Right atrium auricular region (tissue), 2 donors: ENCODE measurements at regions not wholly inside any gene's neighbourhood (a gene's known extent, or its start where the extent isn't known, plus 50 kb on each side); places are given as distances from the start of the nearest gene placed in this dataset.

Experiments used
- DNase-seq: peaks from one replicate; pipeline ENCODE4 v3.0.0-alpha.2; 2019; ENCODE audit warnings: low spot score
- H3K27ac ChIP-seq, 2 donors: fragments of 200-600 bp; sonication (generic); 1 replicate in 1 of 2; 2 replicates in 1 of 2; pipeline ENCODE4 v1.5.1; 2016 to 2019
- H3K27me3 ChIP-seq, 2 donors: fragments of 200-600 bp; sonication (generic); one replicate each; pipeline versions ENCODE4 v1.5.1 to v1.6.0; 2017 to 2019
- H3K36me3 ChIP-seq: fragments of 200-600 bp; sonication (generic); one replicate; pipeline ENCODE4 v1.5.1; 2016
- H3K4me1 ChIP-seq, 2 donors: fragments of 200-600 bp; sonication (generic); one replicate each; pipeline versions ENCODE4 v1.5.1 to v1.6.0; 2017 to 2019
- H3K4me3 ChIP-seq, 2 donors: fragments of 200-600 bp; sonication (generic); 1 replicate in 1 of 2; 2 replicates in 1 of 2; pipeline ENCODE4 v1.5.1; 2017 to 2019; ENCODE audit warnings: mild to moderate bottlenecking in 1 of 2, moderate library complexity in 1 of 2
- H3K9me3 ChIP-seq, 2 donors: fragments of 200-600 bp; sonication (generic); one replicate each; pipeline ENCODE4 v1.5.1; 2019
- TF ChIP-seq, protein P1 (sequence below), 2 donors: fragments of 200-600 bp; sonication (generic); IDR thresholded peaks; one replicate each; pipeline ENCODE4 v1.5.1; 2019; ENCODE audit warnings: antibody characterized with exemption in 2 of 2

DNA sequence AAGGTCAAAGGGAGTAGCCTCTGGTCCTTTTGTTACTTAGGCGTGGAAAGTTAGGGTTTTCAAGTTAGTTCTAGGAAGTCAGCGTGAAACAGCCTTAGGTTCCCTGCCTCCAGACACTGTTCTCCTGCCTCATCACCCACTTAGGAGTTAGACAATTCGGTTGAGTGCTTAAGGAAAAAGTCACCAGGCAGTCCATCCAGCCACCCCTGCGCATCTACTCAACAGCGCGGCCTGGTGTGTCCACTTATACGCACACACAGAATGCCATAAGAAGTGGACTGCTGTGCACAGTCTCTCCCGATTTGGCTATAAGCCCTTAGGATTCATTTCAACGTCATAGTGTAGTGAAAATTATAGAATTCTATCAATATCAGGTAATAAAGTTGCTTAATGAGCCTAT is 470.8 kb upstream of the TNP1 start:
- Histone ChIP-seq H3K36me3 (no peaks in the 10 kb centered on the region), H3K27ac (no peak overlapping the region), H3K4me3 (no peak overlapping the region), H3K4me1 (peaks cover 0 to 15% of the 10 kb centered on the region in 2 donors), H3K9me3 (no peaks in the 10 kb centered on the region), H3K27me3 (no peaks in the 10 kb centered on the region)
- TF ChIP-seq, protein P1, sequence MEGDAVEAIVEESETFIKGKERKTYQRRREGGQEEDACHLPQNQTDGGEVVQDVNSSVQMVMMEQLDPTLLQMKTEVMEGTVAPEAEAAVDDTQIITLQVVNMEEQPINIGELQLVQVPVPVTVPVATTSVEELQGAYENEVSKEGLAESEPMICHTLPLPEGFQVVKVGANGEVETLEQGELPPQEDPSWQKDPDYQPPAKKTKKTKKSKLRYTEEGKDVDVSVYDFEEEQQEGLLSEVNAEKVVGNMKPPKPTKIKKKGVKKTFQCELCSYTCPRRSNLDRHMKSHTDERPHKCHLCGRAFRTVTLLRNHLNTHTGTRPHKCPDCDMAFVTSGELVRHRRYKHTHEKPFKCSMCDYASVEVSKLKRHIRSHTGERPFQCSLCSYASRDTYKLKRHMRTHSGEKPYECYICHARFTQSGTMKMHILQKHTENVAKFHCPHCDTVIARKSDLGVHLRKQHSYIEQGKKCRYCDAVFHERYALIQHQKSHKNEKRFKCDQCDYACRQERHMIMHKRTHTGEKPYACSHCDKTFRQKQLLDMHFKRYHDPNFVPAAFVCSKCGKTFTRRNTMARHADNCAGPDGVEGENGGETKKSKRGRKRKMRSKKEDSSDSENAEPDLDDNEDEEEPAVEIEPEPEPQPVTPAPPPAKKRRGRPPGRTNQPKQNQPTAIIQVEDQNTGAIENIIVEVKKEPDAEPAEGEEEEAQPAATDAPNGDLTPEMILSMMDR (IDR thresholded peaks at IDR 0.05) = no peak
- DNase-seq = no peak

DNA sequence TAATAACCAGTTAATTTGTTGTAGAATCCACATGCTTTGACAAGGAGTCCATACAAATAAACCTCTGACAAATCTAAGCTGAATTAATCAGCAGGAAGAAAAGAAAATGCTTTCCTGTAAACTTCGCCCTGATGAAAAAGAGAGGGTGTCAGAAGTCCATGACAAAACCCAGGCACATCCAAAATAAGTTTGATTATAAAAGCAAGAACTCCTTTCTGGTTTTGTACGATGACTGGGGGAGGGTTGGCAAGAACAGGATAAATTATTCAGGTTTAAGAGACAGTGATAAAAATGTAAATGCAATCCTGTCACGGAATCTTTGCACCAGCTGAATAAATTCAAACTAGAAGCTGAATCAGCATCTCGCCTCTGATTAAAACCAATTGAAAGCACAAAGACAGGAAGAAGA is 469.2 kb upstream of the TNP1 start:
- no peak for DNase-seq
- peaks cover 0 to 4% of the 10 kb centered on the region in 2 donors for H3K9me3 ChIP-seq
- no peaks in the 10 kb centered on the region for H3K36me3 ChIP-seq
- H3K4me3 ChIP-seq = no peak overlapping the region
- H3K27me3 ChIP-seq = no peaks in the 10 kb centered on the region
- peaks cover 0 to 18% of the 10 kb centered on the region in 2 donors for H3K4me1 ChIP-seq
- TF ChIP-seq, protein P1 (IDR thresholded peaks at IDR 0.05) = no peak
- H3K27ac ChIP-seq = no peak overlapping the region

DNA sequence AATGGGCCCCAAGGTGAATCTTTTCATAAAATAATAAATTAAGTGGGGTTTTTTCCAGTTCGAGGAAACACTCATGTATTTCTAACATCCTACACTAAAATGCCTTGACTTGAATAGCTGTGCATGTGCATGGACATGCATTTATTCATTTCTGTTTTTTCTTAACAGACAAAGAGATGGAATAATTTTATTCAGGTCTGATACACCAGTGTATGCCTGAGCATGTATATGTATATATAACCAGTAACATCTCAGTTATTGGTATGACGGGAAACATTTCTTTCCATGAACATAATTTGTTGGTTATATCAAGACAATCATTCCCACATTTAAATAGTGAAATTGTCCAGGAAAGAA is 468.7 kb upstream of the TNP1 start:
- H3K9me3 ChIP-seq = peaks cover 0 to 8% of the 10 kb centered on the region in 2 donors
- DNase-seq = no peak
- no peak overlapping the region for H3K4me3 ChIP-seq
- TF ChIP-seq, protein P1 (IDR thresholded peaks at IDR 0.05) = no peak
- H3K4me1 ChIP-seq = peaks cover 0 to 18% of the 10 kb centered on the region in 2 donors
- H3K27me3 ChIP-seq = no peaks in the 10 kb centered on the region
- H3K36me3 ChIP-seq = no peaks in the 10 kb centered on the region
- no peak overlapping the region for H3K27ac ChIP-seq

DNA sequence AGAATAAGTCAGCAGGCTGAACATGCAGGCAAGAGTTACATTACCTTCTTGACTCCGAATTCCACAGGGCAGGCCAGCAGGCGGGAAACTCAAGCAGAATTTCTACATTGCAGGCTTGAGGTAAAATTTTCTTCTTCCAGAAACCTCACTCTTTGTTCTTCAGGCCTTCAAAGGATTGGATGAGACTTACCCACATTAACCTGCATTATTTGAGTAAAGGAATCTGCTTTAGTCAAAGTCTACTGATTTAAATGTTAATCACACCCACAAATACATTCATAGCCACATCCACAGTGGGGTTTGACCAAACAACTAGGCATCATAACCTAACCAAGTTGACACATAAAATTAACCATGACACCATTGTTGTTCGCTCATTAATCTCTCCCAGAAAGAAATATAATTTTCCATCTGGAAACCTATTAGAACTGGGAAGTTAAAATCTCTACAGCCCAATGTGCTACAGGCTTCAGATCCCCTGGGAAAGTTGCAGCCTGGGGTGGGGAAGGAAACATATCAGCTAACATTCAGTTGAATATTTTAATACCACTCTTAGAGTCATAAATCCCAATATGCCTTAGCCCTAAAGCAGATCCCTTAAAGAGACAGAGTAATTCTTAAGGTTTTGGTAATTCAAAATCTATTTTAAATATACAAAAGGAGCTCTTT is 468.2 kb upstream of the TNP1 start:
- Histone ChIP-seq H3K4me1 (peaks cover 0 to 18% of the 10 kb centered on the region in 2 donors), H3K27me3 (no peaks in the 10 kb centered on the region)

DNA sequence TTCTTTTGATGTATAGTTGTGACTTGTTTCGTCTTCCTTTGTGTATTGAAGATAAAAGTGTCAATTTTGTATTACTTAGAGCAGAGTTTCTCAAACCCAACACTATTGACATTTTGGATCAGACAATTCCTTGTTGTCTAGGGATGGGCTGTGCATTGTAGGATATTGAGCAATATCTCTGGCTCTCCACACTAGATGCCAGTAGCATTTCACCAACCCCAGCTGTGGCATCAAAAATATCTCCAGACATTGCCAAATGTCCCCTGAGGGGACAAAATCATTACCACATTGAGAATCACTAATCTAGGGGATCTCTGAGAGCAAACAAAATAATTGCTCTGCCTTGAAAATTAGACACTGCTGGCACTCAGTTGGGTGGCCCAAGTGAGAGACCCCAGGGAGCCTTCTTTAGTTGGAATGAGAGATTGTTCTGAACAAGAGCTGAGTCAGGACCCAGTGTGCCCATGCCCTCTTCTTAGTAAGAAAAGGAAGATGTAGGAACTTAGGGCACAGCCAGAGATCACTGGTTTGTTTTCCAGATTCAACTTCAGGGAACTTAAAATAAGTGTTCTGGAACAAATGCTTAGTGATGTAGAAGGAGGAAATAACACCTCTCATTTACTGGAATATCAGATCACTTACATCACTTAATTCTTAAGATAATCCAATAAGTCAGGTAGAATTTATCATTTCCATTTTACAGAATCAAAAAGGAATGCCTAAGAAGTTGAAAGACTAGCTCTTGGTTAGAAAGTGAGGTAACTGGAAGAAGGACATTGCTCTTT is 466.6 kb upstream of the TNP1 start:
- TF ChIP-seq, protein P1 (IDR thresholded peaks at IDR 0.05) = no peak
- no peaks in the 10 kb centered on the region for H3K27me3 ChIP-seq
- no peak overlapping the region for H3K27ac ChIP-seq
- no peak overlapping the region for H3K4me3 ChIP-seq
- DNase-seq = no peak
- peaks cover 0 to 9% of the 10 kb centered on the region in 2 donors for H3K9me3 ChIP-seq
- H3K36me3 ChIP-seq = no peaks in the 10 kb centered on the region
- H3K4me1 ChIP-seq = peaks cover 0 to 11% of the 10 kb centered on the region in 2 donors

More for the DNA sequence above, 468.2 kb upstream of the TNP1 start:
- Histone ChIP-seq H3K4me3 (no peak overlapping the region), H3K36me3 (no peaks in the 10 kb centered on the region), H3K27ac (no peak overlapping the region), H3K9me3 (peaks cover 0 to 9% of the 10 kb centered on the region in 2 donors)
- TF ChIP-seq, protein P1 (IDR thresholded peaks at IDR 0.05) = no peak
- DNase-seq = no peak
